Stimulated activated CD8-positive, alpha-beta memory T cell treated with anti-CD3 and anti-CD28 coated beads, Interleukin-7, amount 100 ng/mL, for 1 hour (primary cell): ENCODE measurements at regions not wholly inside any gene's neighbourhood (a gene's known extent, or its start where the extent isn't known, plus 50 kb on each side); places are given as distances from the start of the nearest gene placed in this dataset.
A peak's percentile ranks its signal among the peaks of the same experiment; 100 is the strongest.
"Not testable (repeated sequence)": the region's sequence is repeated elsewhere in the genome, so short reads cannot be mapped to it uniquely, and the experiment has no call there.

Source experiments
- DNase-seq, 2 donors: peaks; one replicate each; pipeline ENCODE4 v3.0.0-alpha.2; 2020; ENCODE audit warnings: low read depth in 2 of 2

- not testable (repeated sequence) for DNase-seq
These were observed 309.6 kb downstream of the SPATA31A1 start for GRCh38 chr9:39665020-39665419.

GRCh38 chr9:39674437-39675210 lies 319.2 kb downstream of the SPATA31A1 start:
- not testable (repeated sequence) for DNase-seq

GRCh38 chr9:39675211-39675553 lies 319.7 kb downstream of the SPATA31A1 start:
- DNase-seq = not testable (repeated sequence)

- not testable (repeated sequence) for DNase-seq
These were observed 323.2 kb downstream of the SPATA31A1 start for GRCh38 chr9:39678534-39679263.

- not testable (repeated sequence) for DNase-seq
These were observed 325.4 kb downstream of the SPATA31A1 start for GRCh38 chr9:39680694-39681401.

- not testable (repeated sequence) for DNase-seq
These were observed 373.4 kb downstream of the SPATA31A1 start for GRCh38 chr9:39728862-39729261.

GRCh38 chr9:39744898-39745297 lies 389.4 kb downstream of the SPATA31A1 start:
- DNase-seq = not testable (repeated sequence)

GRCh38 chr9:39775570-39775969 lies 420.1 kb downstream of the SPATA31A1 start:
- DNase-seq = not testable (repeated sequence)

- not testable (repeated sequence) for DNase-seq
These were observed 435.9 kb downstream of the SPATA31A1 start for GRCh38 chr9:39791356-39791755.

GRCh38 chr9:39797935-39798334 lies 442.5 kb downstream of the SPATA31A1 start:
- not testable (repeated sequence) for DNase-seq

GRCh38 chr9:39799252-39799651 lies 443.8 kb downstream of the SPATA31A1 start:
- not testable (repeated sequence) for DNase-seq

- not testable (repeated sequence) for DNase-seq
These were observed 447.1 kb downstream of the SPATA31A1 start for GRCh38 chr9:39802561-39802960.

- peak; percentile 29 for DNase-seq
These were observed 454.1 kb downstream of the SPATA31A1 start for GRCh38 chr9:39809401-39810226.

- not testable (repeated sequence) for DNase-seq
These were observed 454.9 kb downstream of the SPATA31A1 start for GRCh38 chr9:39810401-39810800.

GRCh38 chr9:39811615-39812014 lies 456.1 kb downstream of the SPATA31A1 start:
- not testable (repeated sequence) for DNase-seq

GRCh38 chr9:39828457-39828856 lies 473.0 kb downstream of the SPATA31A1 start:
- not testable (repeated sequence) for DNase-seq
